Uterus (tissue), 3 donors: ENCODE measurements at regions not wholly inside any gene's neighbourhood (a gene's known extent, or its start where the extent isn't known, plus 50 kb on each side); places are given as distances from the start of the nearest gene placed in this dataset.

ENCODE experiments used
- DNase-seq, 2 donors: peaks; one replicate each; pipeline ENCODE4 v3.0.0-alpha.2; 2019 to 2020
- H3K27ac ChIP-seq, 2 donors: fragments of 200-600 bp; sonication (generic); 1 replicate in 1 of 2; 2 replicates in 1 of 2; pipeline ENCODE4 v1.5.1; 2016 to 2018
- H3K27me3 ChIP-seq, 2 donors: fragments of 200-600 bp; sonication (generic); one replicate each; pipeline ENCODE4 v1.5.1; 2018 to 2019; ENCODE audit warnings: control low read depth in 1 of 2
- H3K36me3 ChIP-seq, 2 donors: fragments of 200-600 bp; sonication (generic); one replicate each; pipeline ENCODE4 v1.5.1; 2019; ENCODE audit warnings: control low read depth in 1 of 2
- H3K4me1 ChIP-seq, 2 donors: fragments of 200-600 bp; sonication (generic); one replicate each; pipeline ENCODE4 v1.5.1; 2018 to 2019; ENCODE audit warnings: control low read depth in 1 of 2
- H3K4me3 ChIP-seq, 2 donors: fragments of 200-600 bp; sonication (generic); 1 replicate in 1 of 2; 2 replicates in 1 of 2; pipeline ENCODE4 v1.5.1; 2018 to 2019; ENCODE audit warnings: mild to moderate bottlenecking in 1 of 2
- H3K9me3 ChIP-seq, 2 donors: fragments of 200-600 bp; sonication (generic); one replicate each; pipeline ENCODE4 v1.5.1; 2019; ENCODE audit warnings: control low read depth in 1 of 2
- POLR2A ChIP-seq, 2 donors: fragments of 450-650 bp; IDR thresholded peaks; one replicate each; pipeline ENCODE4 v1.6.1; 2016; ENCODE audit warnings: antibody characterized with exemption in 2 of 2, mild to moderate bottlenecking in 1 of 2, moderate library complexity in 1 of 2
- intact Hi-C: fragments of 100-400 bp; cut with DNase I; formaldehyde crosslinking; loops from one replicate; pipeline ENCODE4 v1.15.1; 2023; ENCODE audit warnings: low total_unique reads
- TF ChIP-seq, protein P1 (sequence below), 4 experiments: fragments of 200-600 bp in 2 of 4; fragments of 450-650 bp in 2 of 4; sonication (generic) in 2 of 4; IDR thresholded peaks; one replicate each; pipeline ENCODE4 v1.5.1; 2016 to 2019; ENCODE audit warnings: antibody characterized with exemption in 4 of 4, mild to moderate bottlenecking in 2 of 4, moderate library complexity in 1 of 4
- donor health status: DM: yes; HTN: yes; CAD: no.

DNA sequence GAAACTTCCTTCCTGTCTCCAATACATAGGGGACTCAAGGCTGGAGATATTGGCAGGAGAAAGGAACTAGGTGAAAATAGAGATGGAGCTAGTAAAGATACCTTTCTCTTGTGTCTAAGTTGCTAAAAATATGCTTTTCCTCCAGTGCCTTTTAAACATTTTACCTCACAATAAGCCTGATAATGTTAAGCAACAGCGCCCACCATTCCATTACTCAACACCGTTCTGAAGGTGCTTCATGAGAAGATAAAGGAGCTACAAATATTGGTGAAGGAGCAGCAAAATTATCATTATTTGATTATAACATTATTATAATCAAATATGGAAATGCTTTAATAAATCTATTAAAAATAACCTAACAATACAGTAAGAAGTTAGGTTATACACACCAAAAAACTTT, 83.6 kb upstream of the BARX2 start:
- H3K27ac ChIP-seq, result no peak overlapping the region
- no peak overlapping the region for H3K4me3 ChIP-seq
- no peaks in the 10 kb centered on the region for H3K4me1 ChIP-seq
- no peaks in the 10 kb centered on the region for H3K27me3 ChIP-seq
- TF ChIP-seq, protein P1, sequence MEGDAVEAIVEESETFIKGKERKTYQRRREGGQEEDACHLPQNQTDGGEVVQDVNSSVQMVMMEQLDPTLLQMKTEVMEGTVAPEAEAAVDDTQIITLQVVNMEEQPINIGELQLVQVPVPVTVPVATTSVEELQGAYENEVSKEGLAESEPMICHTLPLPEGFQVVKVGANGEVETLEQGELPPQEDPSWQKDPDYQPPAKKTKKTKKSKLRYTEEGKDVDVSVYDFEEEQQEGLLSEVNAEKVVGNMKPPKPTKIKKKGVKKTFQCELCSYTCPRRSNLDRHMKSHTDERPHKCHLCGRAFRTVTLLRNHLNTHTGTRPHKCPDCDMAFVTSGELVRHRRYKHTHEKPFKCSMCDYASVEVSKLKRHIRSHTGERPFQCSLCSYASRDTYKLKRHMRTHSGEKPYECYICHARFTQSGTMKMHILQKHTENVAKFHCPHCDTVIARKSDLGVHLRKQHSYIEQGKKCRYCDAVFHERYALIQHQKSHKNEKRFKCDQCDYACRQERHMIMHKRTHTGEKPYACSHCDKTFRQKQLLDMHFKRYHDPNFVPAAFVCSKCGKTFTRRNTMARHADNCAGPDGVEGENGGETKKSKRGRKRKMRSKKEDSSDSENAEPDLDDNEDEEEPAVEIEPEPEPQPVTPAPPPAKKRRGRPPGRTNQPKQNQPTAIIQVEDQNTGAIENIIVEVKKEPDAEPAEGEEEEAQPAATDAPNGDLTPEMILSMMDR (IDR thresholded peaks at IDR 0.05), result no peak
- TF ChIP-seq POLR2A (IDR thresholded peaks at IDR 0.05), result no peak
- intact Hi-C loops, result no loop called here
- no peaks in the 10 kb centered on the region for H3K36me3 ChIP-seq
- no peak for DNase-seq
- H3K9me3 ChIP-seq, result no peaks in the 10 kb centered on the region

DNA sequence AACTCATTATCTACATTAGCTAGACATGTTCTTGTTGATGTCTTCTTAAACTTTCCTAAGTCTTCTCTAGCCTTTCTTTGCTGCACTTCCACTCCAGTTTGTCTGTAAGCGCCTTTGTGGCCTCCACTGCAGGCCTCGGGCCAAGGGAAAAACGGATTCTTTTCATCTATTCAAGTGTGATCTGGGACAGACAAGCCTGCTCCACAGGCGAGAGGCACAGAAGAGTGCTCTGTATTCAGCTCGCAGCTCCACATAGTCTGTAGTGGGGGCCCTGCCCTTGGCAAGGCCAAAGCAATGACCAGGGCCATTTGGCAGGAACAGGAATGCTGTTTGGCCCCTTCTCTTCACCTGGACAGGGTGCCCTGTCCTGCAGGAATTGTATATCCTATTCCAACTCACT, 84.1 kb upstream of the BARX2 start:
- no peaks in the 10 kb centered on the region for H3K36me3 ChIP-seq
- DNase-seq, result no peak
- no peaks in the 10 kb centered on the region for H3K9me3 ChIP-seq
- no peak overlapping the region for H3K4me3 ChIP-seq
- H3K27ac ChIP-seq, result no peak overlapping the region
- intact Hi-C loops, result no loop called here
- no peaks in the 10 kb centered on the region for H3K27me3 ChIP-seq
- TF ChIP-seq, protein P1 (IDR thresholded peaks at IDR 0.05), result no peak
- no peak for TF ChIP-seq POLR2A (IDR thresholded peaks at IDR 0.05)
- no peaks in the 10 kb centered on the region for H3K4me1 ChIP-seq

DNA sequence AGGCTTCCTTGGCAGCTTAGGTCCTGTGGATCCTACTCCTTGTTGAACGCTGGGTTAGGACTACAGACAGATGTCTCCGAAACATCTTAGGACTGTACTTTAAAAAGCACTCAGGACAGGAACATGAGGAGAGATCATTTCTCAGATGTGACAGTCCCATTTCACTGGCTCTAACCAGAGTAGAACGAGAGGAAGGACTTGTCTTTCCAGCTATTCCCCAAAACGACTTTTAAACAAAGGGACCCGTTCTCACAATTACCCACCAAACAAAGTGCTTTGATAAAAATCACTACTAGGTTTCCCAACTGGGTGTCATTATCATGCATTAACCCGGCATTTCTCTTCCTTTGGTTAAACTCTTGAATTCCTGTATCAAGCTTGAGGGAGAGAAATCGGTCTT, 84.7 kb upstream of the BARX2 start:
- Histone ChIP-seq H3K9me3 (no peaks in the 10 kb centered on the region), H3K4me1 (no peaks in the 10 kb centered on the region), H3K27ac (no peak overlapping the region), H3K4me3 (no peak overlapping the region), H3K36me3 (no peaks in the 10 kb centered on the region), H3K27me3 (no peaks in the 10 kb centered on the region)
- TF ChIP-seq, protein P1 (IDR thresholded peaks at IDR 0.05), result no peak
- no peak for TF ChIP-seq POLR2A (IDR thresholded peaks at IDR 0.05)
- intact Hi-C loops, result no loop called here
- DNase-seq, result no peak

DNA sequence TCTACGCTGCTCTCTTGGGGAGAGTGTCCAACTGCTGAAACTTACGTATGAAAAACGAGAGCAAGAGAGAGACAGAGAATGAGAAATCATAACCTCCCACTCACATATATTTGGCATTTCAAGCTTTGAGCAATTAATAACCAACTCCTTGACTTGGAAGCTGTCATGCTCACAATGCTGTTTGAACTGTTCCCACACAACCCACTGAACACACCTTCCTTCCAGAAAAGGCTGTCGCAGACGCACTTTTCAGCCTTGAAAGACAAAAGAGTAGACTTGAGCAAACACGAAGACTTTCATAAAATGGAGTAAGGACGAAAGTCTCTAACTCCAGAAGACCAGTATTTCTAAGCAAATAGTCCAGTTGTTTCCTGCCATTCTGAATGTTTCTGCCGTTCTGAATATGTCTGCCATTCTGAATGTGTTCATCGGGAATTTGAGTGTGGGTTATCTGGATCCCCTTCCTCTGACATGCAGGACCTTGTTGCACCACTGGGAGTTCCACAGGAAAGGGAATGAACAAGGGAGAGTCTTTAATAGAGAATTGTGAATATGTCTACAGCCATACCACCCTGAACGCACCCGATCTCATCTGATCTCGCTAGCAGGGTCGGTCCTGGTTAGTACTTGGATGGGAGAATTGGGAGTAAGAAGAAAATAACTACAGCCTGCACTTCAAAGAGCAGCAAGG, 86.2 kb upstream of the BARX2 start:
- no peak for DNase-seq
- Histone ChIP-seq H3K27ac (no peak overlapping the region), H3K4me3 (no peak overlapping the region), H3K9me3 (no peaks in the 10 kb centered on the region), H3K27me3 (no peaks in the 10 kb centered on the region), H3K36me3 (no peaks in the 10 kb centered on the region), H3K4me1 (no peaks in the 10 kb centered on the region)
- intact Hi-C loops, result no loop called here
- no peak for TF ChIP-seq POLR2A (IDR thresholded peaks at IDR 0.05)
- TF ChIP-seq, protein P1 (IDR thresholded peaks at IDR 0.05), result no peak

DNA sequence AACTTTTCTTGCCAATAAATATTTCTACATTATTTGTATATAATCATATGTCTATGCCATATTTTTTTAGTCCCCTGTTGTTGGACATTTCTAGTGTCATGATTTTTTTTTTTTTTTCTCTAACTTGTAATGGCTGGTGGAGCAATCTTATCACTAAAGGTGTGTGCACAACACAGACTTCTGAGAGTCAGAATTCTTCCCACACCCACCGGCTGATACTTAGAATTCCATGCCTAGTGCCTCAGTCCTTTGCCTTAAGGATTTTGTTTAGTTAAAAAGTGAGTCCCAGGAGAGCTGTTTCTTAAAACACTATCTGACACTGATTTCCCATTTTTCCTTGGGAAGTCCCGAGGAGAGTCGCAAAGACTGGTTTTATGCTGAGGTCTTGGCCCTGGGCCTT, 87.7 kb upstream of the BARX2 start:
- intact Hi-C loops, result no loop called here
- Histone ChIP-seq H3K4me1 (no peaks in the 10 kb centered on the region), H3K27ac (no peak overlapping the region), H3K4me3 (no peak overlapping the region), H3K9me3 (no peaks in the 10 kb centered on the region), H3K27me3 (no peaks in the 10 kb centered on the region), H3K36me3 (no peaks in the 10 kb centered on the region)
- TF ChIP-seq, protein P1 (IDR thresholded peaks at IDR 0.05), result no peak
- TF ChIP-seq POLR2A (IDR thresholded peaks at IDR 0.05), result no peak
- no peak for DNase-seq
